GM18499 (cell line): ENCODE measurements at regions not wholly inside any gene's neighbourhood (a gene's known extent, or its start where the extent isn't known, plus 50 kb on each side); places are given as distances from the start of the nearest gene placed in this dataset.

ENCODE experiments used
- ATAC-seq: cut with Tn5 transposase; IDR thresholded peaks from one replicate; pipeline ENCODE4 v1.9.1; 2021; ENCODE audit warnings: moderate number of reproducible peaks; ENCODE audit not compliant: insufficient read depth, unreplicated experiment

- no peak for ATAC-seq
Observed at GRCh38 chr10:43702936-43703281, 54.2 kb upstream of the ZNF32 start.

- ATAC-seq = no peak
Observed at GRCh38 chr10:43702213-43702935, 53.7 kb upstream of the ZNF32 start.

GRCh38 chr10:43701295-43701694 is 52.6 kb upstream of the ZNF32 start:
- ATAC-seq = no peak

GRCh38 chr10:43700306-43700705 is 51.6 kb upstream of the ZNF32 start:
- ATAC-seq = no peak

- ATAC-seq = no peak
Observed at GRCh38 chr10:43699516-43699915, 50.8 kb upstream of the ZNF32 start.
